GM19035 (cell line): ENCODE measurements at regions not wholly inside any gene's neighbourhood (a gene's known extent, or its start where the extent isn't known, plus 50 kb on each side); places are given as distances from the start of the nearest gene placed in this dataset.

ENCODE experiments used
- ATAC-seq: cut with Tn5 transposase; IDR thresholded peaks from one replicate; pipeline ENCODE4 v1.9.1; 2021; ENCODE audit not compliant: unreplicated experiment

DNA sequence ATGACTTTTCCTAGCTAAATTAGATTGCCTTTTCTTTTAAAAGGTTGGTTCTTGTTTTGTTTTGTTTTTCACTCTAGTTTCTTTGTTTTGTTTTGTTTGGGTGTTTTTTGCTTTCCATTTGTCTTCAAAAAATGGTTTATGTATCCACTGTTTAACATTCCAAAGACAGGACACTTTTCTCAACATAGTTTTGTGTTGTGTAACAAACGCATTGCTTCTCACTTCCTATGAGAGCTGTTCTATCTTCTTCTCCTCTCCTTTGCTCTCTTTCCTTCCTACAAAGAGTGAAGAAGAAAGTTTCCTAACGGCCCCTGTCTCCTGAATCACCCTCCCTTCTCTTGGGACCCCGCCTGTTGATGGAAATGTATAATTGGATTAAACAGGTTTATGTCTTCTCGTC is 539.7 kb downstream of the ACTL7B start:
- ATAC-seq = no peak

DNA sequence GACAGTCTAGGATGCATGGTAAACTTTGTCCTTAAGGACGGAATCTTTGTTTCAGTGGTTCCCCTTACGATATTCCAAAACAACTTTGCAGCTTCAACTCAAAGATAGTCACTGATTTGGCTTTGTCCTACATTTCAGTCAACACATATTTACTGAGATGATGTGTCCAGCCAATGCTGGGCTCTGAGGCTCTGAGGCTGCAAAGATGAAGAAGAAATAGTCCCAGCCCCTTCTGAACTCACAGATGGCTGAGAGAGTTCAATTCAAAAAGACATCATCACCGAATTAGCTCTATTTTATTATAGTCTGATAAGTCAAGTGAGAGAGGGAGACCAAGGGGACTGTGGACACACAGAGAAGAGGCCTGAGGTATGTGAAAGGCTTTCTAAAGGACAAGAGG is 544.0 kb downstream of the ACTL7B start:
- no peak for ATAC-seq

DNA sequence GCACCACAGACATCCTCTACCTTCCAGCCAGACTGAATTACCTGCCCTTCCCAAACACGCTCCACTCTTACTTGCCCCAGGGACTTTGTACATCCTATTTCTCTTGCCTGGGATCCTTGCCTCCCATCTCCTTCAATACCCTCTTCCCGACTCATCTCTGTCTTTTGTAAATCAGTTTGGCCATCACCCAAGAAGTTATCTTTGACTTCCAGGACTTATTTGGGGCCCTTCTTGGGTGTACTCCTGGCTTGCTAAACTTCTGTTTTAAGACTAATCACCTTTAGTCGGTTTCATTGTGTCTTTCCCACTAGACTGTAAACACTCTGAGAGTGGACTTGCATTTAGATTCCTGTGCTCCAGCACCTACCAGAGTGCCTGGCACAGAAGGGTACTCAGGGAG is 545.6 kb downstream of the ACTL7B start:
- ATAC-seq = no peak

GRCh38 chr9:108300306-108301287 is 555.2 kb downstream of the ACTL7B start:
- no peak for ATAC-seq

GRCh38 chr9:108297073-108297472 is 558.7 kb downstream of the ACTL7B start:
- no peak for ATAC-seq

GRCh38 chr9:108296056-108296455 is 559.7 kb downstream of the ACTL7B start:
- no peak for ATAC-seq

DNA sequence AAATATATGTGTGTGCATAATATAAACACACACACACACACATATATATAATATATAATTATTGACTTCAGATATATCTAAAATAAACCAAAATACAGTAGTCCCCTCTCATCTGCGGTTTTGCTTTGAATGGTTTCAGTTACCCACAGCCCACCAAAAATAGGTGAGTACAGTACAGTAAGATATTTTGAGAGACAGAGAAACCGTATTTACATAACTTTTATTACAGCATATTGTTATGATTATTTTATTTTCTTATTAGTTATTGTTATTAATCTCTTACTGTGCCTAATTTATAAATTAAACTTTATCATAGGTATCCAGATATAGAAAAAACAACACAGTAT is 564.2 kb downstream of the ACTL7B start:
- ATAC-seq = no peak

- ATAC-seq = no peak
Observed at GRCh38 chr9:108290839-108291585, 564.8 kb downstream of the ACTL7B start.

GRCh38 chr9:108286638-108287206 is 569.1 kb downstream of the ACTL7B start:
- ATAC-seq = no peak

DNA sequence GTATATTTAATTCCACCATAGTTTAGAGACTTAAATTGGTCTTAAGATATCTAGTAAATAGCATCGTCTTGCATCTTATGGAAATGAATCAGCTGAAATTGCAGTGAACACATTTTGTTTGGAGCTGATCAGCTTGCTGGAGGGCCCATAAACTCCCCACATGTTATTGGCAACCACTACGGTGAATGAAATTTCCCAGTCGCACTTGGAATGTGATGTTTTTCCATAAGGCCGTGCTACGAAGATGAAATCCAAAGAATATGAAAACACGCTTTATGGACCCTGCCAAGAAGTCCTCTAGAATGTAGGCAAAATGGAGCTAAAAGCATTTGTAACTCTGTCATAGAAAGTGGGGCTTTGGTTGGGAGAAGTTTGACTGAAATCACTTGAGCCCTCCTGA is 572.1 kb downstream of the ACTL7B start:
- no peak for ATAC-seq

GRCh38 chr9:108282872-108283271 is 572.9 kb downstream of the ACTL7B start:
- ATAC-seq = no peak

DNA sequence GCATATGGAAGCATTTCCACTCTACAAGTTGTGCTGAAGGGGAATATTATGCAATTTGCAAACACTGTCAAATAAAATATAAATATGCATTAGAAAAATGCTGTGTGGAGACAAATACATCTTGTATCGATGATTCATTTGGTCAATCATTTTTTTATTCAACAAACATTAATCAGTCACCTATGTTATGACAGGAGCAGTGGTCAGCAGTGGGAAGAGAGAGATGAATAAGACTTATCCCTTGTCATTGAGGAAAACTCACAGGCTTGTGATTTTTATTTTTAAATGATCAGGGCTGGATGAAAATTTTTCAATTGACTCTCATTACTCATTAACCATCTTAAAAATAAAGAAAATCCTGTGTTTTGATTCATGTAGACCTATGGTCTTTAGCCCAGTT is 574.1 kb downstream of the ACTL7B start:
- ATAC-seq = no peak

DNA sequence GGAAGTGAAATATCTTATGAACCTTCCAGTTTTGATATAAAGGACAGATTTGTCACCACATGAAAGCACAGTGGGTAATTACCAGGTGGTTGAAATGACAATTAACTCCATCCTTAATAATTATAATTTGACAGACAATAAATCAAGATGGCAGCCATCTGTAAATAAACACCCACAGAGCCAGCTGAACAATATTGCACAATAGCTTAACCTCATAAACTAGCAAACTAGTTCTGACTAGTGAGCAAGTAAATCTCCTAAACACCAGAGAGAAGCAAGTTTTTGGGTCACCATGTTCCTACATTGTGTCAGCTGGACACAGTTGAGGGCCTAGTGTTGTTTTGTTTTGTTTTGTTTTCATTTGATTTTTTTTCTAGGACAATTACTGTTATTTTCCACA is 577.4 kb downstream of the ACTL7B start:
- ATAC-seq = no peak

DNA sequence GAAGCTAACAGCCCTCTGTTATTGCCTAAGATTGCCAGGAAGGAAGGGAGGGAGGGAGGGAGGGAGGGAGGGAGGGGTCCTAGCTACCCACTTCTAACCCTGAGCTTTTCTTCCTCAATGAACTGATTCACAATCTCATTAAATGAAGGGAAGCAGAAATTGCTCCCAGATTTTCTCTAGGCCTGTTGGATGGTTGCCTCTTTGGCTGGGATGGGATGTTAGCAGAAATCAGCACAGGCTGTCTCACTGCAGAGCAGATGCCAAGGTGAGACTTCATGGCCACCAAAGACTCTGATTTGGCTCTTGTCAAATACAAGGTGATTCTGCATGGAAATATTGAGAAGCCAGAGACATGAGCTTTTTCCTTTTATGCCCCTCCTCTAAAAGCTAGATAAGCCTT is 578.6 kb downstream of the ACTL7B start:
- no peak for ATAC-seq

- no peak for ATAC-seq
Observed at GRCh38 chr9:108275906-108276305, 579.9 kb downstream of the ACTL7B start.

DNA sequence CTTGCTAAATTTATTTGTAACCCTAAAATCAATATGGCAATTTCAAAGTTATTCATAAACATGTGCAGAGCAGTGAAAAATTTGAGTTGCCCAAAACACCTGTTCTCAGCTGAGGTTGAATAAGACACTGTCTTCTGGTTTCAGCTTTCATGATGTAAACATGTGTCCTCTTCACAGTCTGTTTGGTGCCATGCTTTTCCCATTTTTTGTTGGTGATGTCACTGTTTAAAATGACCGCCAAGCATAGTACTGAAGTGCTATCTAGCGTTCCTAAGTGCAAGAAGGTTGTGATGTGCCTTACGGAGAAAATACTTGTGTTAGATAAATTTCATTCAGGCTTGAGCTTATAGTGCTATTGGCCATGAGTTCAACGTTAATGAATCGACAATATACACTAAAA is 580.8 kb downstream of the ACTL7B start:
- ATAC-seq = no peak

- ATAC-seq = no peak
Observed at GRCh38 chr9:108273988-108274387, 581.8 kb downstream of the ACTL7B start.

DNA sequence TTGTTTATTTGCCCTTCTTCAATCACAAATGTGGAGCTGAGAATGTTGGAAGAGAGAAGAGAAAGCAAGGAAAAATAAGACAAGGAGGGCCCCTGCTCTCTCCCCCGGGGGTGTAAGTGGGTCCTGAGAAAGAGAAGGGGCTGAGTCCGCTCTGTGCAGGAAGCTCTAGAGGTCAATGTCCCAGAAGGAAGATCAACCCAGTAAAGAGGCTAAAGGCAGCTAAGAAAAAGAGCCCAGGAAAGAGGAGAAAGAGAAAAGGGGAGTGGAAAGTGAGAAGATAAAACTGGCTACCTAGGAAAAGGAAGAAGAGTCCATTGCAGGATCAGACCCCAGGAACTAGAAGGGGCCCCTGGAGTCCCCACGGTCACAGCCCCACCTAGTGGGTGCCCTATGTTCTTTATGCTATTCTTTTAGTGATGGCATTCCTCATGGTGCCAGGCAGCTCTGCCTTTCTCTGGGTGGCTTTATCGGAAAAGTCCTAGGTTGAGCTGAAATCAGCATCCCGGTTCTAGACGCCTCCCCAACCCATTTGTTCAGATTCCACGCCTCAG is 583.4 kb downstream of the ACTL7B start:
- peak; percentile 54 for ATAC-seq

DNA sequence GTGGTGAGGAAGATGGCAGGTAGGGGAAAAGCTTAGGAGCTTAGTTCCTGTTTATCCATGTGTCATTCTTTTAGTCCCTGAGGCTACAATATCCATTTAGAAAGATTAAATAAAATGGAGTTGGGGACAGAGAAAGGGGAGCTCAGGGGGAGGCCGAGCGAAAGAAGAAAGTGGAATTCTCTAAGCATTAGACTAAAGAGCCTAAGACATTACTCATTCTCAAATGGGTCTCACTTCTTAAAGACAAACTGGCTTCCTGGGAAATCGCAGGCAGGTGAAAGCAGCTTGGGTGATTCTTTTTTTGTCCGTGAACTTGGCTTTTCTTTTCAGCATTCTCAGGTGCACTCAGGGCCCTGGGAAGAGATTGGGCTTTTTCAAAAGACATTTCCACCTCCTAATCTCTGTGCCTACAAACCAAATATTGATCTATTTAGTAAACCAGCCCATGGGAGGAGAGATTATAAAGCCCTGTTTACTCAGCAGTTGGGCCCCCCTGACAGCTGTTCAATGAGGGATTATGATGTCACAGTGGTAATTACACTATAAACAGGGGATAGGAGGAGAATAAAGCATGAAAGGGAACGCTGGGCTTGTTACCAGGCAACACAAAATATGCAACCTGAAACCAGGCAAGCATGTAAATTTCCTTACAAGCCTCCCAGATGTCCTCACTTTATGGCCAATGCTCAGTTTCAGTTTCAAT is 584.0 kb downstream of the ACTL7B start:
- ATAC-seq = peak; percentile 32

- no peak for ATAC-seq
Observed at GRCh38 chr9:108271236-108271635, 584.5 kb downstream of the ACTL7B start.

GRCh38 chr9:108270561-108270960 is 585.2 kb downstream of the ACTL7B start:
- no peak for ATAC-seq
